NCI-H460 (cell line): ENCODE measurements at regions not wholly inside any gene's neighbourhood (a gene's known extent, or its start where the extent isn't known, plus 50 kb on each side); places are given as distances from the start of the nearest gene placed in this dataset.
"Not testable (repeated sequence)": the region's sequence is repeated elsewhere in the genome, so short reads cannot be mapped to it uniquely, and the experiment has no call there.

Experiments
- DNase-seq: peaks from one replicate; pipeline ENCODE4 v3.0.0-alpha.2; 2016; ENCODE audit warnings: low read depth; ENCODE audit errors: extremely low read depth

DNA sequence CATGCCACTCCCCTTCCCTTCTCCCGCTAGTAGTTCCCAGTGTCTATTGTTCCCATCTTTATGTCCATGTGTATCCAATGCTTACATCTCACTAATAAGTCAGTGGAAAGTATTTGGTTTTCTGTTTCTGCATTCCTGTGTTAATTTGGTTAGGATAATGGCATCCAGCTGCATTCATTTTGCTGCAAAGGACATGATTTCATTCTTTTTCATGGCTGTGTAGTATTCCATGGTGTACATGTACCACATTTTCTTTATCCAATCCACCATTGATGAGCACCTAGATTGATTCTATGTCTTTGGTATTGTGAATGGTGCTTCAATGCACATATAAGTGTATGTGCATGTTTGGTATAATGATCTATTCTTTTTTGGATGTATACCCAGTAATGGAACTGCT, 502.5 kb upstream of the MAP2 start:
- DNase-seq, result not testable (repeated sequence)

DNA sequence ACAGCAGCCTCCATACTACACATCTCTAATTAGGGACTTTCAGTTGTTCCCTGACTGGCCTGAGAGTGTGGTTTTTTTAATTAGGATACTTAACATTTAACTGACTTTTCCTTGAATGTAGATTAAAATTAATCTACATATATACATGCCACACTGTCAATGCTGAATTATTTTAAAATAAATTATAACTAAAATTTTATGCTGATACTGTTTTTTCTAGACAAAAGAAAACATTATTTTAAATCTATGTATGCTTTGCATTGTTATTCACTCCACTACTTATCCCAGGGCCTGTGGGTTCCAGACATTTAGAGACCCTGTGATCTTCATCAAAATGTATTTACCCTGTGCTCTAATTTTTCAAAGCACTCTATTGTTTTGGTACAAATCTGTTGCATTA, 496.0 kb upstream of the MAP2 start:
- no peak for DNase-seq

DNA sequence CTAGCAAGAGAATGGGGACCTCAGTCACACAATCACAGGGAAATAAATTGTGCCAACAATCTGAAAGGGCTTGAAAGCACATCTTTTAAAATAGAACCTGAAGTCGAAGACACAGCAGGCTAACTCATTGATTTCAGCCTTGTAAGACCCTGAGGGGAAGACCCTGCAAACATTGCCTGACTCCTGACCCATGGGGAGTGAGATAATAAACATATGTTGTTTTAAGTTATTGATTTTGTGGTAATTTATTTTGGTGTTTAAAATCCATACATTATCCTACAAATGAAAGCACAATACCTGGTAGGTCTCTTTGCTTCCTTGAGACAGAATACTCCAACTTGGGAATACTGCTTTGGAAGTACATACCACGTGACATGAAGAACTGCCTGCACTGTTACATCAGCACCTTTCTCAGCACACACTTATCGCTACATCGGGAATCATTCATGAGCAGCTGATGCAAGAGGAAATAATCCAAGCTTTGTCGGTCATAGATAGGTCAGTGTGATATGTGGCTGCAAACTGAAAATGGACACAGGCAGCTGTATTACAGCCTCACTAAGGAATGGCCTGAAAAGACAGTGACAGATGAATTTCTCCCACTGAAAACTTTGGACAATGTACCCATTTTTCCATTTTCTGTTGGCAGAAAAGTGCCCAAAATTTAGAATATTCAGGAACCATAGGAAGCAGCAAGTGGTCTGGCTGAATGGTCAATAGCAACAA, 494.5 kb upstream of the MAP2 start:
- peak; percentile 68 for DNase-seq

DNA sequence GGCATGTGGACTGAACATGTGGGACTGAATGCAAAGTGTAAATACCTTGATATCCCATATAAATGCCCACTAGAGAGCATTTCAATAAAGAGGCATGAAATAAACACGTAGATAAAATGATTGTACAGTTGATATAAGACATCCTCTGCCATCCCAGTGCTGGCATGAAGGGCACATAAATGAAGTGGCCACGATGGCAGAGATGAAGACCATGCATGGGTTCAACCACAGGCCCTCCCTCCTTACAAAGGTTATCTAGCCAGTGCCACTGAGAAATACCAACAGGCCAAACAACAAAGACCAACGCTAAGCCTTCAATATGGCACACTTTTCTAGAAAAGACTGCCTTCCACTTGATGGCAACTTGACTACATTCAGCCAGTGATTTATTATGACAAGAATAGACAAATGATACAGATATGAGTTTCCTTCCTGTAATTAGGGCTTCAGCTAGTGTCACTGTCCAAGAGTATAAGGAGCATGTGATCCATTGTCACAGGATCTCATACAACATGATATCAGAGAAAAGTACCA, 493.9 kb upstream of the MAP2 start:
- no peak for DNase-seq

DNA sequence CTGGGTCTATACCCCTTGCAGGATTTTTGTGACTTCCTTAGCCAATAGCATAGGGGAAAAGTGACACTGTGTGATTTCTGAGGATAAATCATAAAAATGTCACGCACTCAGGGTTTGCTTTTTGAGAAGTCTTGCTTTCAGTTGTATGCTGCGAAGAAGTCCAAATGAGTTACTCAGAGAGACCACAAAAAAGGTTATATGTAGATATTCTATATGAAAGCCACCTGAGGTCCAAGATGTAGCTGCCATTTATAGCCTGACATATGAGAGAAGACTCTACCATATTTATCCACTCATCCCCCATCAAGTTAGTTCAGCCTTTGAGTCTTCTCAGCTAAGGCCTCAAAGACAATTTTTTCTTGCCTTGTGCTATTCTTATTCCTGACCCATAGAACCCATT, 488.3 kb upstream of the MAP2 start:
- no peak for DNase-seq

DNA sequence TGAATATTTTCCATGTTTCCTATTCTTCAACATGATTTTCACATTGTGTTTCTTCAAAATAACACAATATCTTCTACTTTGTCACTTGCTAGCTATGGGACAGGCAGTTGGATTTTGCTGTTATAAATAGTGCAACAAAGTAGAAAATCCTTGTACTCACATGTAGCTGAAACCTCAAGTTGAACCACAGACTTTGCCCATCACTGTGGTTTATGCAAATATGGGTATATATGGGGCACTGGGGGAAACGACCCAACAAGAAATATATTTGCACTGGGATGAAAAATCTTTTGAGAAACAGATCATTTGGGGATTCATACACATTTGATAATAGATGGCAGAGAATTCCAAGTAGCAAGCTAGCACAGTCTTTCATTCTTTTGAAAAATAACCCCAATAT, 486.3 kb upstream of the MAP2 start:
- no peak for DNase-seq

DNA sequence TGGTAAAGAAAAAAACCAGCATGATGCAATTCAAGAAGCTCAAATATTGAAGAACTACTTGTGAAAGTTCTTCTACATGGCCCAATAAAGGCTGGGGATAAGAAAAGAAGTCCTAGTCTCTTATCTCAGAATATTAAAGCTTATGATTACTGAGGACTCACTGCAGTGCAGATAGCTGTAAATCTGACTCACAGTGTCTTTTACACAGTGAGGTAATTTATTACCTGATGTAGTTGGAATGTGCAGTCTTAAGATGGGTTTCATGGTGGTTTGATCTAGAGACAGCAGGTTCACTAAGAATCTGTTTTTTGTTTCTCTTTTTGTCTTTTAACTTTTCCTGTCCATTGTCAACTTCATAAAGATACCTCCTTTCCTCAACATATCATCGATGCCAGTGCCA, 484.0 kb upstream of the MAP2 start:
- DNase-seq, result no peak

DNA sequence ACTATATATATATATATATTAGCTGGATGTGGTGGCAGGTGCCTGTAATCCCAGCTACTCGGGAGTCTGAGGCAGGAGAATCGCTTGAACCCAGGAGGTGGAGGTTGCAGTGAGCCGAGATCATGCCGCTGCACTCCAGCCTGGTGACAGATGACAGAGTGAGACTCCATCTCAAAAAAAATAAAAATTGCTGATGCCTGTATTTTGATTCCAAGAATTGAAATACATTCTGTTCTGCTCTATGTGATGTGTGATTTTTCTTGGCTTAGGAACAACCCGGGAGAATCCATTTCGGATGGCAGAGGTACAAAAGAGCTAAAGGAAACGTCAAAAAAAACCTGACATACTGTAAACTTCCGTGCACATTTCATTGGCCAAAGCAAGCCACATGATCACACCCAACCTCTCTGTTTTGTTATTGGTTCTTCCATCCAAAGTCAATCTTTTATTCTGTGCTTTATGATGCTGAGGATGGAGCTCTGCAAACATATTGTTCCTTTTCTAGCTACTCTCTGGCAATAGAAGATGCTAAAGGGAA, 478.1 kb upstream of the MAP2 start:
- no peak for DNase-seq

DNA sequence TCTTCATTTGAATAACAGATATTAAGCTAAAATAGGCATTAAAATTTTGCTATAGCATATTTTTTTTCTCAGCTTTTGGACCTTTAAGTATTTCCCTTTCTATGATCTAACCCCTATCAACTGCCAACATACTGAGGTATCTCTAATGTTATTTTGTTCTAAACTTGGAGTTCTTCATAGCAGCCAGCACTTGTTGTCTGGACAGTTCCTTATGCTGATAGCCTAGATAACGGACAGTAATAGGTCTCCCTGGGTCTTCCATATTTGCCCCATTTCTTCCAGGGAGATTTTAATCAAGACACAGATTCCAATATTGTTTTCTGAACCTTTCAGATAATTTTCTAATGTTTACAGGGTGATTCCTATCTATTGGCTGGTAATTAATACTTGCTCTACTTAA, 475.8 kb upstream of the MAP2 start:
- DNase-seq, result no peak

DNA sequence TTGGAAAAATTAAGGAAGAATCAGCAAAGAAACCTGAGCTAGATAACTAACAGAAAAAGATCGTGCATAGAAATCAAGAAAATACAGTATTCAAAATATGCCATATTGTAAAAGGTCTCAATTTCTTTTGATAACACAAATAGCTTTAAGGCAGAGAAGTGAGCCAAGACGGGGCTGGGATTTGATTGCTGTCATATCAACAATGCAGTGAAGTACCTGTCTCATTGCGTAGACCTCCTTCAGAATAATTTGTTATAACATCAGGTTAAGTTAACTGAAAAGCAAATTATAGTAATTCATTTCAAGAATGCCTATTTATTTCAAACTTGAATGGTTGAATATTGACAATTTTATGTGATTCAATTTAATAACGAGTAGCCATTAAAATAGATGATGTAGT, 453.8 kb upstream of the MAP2 start:
- no peak for DNase-seq

DNA sequence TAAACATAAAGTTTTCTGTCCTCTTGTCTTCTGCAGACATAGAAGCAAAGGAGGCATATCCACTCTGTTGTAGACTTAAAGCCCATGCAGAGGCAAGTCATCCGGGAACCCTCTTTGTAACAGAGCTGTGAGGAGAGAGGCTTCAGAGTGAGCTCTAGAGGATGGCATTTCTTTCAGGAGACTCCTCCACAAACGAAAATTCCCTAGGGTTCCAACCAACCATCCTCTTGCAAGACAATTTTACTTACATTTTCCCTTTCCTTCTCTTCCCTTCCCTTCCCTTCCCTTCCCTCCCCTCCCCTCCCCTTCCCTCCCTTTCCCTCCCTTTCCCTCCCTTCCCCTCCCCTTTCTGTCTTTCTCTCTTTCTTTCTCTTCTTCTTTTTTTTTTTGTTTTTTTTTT, 446.3 kb upstream of the MAP2 start:
- no peak for DNase-seq

DNA sequence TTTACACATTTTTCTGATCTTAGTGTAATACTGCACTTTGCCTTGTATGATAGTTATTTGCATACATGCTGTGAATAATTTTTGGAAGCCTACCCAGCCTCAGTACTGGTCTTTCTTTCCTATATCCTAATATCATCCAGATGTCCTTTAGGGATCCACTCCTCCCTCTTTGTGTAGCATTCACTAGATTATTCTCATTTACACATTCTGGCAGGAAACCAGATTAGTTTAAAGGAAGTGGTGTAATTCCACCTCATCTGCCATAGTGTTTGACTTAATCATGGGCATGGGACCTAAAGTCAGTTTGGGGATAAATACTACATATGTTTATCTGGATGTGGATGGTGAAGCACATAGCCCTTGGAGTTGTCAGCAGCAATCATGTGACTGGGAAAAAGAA, 444.9 kb upstream of the MAP2 start:
- DNase-seq, result no peak

DNA sequence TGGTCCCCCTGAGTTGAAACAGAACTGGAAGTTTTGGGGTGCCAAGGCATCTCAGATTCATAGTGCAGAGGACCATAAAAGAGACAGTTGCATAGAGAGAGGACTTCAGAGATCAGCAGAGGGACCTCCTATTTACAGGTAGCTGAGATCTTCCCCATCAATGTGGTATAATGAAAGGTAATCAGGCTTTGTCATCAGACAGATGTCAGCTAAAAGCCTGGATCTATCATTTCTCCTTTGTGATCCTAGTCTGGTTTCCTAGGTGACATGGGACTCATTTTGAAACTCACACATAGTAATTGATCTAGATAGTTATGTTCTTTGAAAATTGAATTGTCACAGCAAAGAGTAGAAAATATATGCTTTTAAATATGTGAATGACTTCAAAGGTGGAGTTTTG, 443.5 kb upstream of the MAP2 start:
- no peak for DNase-seq

DNA sequence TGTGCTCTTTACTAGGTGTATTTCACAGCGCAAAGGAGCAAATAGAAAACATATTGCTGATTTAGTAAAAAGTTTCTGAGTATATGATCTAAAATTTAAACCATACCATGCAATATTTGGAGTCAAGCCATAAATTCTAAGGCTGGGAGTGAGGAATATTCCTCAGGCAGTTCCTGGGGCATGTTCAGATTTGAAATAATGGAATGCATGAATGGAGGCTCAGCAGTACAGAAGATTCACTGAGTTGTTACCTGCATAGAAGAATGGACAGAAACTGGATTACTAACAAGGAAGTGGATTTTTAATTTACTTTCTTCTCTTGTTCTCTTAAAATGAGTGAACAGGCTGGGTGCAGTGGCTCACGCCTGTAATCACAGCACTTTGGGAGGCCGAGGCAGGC, 441.0 kb upstream of the MAP2 start:
- DNase-seq, result no peak

DNA sequence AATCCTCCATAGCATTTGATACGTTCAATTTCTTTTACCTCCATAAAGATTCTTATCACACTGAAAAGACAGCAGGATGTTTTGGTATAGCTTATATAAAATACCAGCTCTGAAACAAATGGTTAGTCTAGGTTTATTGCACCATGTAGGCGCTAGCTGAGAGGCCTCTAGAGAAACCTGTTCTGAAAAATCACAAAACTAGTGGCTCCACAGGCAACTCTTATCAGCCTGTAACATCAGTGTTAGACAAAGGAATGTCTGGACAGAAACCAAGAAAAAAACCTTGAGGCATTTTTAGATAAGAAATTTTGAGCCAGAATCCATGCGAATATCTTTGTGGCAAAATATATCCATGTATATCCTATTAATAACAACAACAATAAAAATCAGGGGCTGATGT, 440.4 kb upstream of the MAP2 start:
- no peak for DNase-seq

DNA sequence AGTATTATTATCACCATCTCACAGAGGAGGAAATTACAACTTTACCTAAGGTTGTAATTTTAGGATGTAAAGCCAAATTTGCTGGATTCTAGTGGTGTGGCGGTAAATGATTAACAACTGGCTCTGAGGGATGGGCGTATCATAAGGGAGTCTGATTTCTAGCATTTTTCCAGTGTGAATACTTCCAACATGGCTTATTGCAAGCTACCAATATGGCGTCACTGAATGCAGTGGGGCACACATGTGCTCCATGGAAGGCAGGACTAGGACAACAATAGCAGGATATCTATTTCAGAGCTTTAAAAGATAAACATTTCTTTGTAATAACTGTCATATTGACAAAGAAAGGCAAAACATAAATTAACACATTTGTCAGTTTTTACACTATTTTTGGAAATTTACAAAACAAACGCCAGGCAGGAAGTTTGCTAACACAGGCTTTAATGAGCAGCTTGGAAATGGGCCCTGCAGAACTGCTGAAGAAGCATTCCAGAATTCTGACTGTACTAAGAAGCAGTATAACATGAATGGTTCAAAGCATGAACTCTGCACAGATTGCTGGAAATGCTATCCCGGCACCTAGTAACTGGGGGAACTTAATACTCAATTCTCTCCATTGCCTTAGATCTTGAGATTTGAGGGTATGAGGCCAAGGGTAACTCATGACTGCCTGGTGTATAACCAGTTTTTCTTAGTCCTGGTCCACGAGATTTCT, 439.3 kb upstream of the MAP2 start:
- no peak for DNase-seq

DNA sequence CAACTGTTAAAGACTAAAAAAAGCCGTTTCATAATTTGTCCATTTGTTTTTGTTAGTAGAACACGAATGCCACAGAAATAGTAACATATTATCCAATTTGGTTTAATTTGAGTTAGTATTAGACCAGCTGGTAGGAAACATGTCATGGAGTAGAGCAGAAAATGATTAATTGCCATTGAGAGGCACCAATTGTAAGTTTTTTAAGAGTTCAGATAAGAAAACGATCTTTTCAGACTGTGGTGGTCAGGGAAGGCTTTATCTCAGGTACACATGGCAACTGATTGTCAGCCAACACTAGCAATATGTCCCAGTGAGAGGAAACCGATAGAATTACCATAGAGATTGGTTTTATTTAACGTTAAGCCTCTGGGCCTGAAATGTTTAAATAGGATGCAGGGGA, 438.2 kb upstream of the MAP2 start:
- DNase-seq, result no peak

DNA sequence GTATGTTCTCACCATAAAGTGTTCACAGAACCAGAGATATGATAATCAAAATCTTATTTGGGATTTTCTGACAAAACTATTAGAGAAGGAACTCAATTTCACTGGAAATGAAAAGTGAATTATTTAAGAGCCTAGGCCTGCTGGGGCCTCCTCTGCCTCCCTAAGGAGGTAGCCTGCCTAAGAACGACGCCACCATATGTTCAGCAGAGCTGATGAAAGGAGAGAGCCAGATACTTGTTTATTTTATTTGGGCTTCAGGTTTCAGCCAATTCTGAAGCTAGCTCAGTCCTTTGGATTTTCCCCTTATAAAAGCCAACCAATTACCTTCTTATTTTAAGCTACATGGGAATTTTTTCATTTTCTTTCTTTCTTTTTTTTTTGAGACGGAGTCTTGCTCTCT, 433.1 kb upstream of the MAP2 start:
- no peak for DNase-seq

DNA sequence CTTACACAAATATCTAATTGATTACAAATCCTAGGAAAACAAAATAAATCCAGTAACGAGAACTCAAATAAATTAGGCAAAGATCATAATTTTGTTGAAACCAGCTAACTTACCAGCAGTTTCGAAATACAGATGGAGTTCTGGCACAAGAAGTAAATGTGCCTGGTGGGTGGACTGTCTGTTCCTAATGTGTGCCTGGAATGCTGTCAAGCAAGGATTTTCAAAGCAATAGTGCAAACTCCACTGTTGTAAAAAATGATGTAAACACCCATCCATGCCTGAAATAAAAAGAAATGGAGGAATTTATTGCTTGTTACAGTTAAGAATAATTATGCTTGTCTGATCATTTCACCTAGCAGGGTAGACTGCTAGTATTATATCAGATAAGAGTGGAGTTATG, 423.9 kb upstream of the MAP2 start:
- DNase-seq, result no peak

DNA sequence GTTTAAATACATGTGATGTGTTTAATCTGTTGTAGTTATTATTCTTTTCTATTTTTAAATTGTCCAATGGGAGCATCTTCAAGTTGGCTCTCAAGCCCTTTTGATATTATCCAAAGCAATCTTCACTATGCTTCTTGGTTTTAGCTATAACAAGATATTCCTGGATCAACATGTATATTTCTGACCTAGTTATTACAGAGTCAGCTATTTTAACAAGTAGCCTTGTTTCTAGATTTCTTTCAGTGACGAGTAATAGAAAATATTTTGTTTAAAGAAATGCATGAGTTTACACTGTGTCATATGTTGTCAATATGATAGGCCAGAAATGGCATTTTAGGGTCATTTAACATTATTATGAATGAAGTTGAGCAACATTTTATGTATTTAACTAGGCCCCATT, 421.8 kb upstream of the MAP2 start:
- no peak for DNase-seq

DNA sequence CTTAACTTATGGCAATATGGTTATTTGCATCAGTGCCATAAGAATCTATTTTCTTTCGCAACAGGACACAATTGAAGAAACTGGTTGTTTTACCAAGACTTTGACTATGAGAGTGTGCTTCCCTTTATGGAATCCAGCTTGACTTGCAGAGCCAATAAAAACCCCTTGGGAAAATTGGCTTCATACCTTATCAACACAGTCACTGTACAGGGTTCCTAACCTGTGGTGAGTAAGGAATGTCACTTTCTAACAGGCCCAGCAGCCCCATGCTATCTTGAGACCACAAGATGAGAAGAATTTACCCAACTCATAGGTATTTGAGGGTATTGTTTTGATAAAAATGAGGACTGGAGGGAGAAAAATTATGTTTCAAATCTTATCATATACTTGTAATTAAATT, 418.5 kb upstream of the MAP2 start:
- DNase-seq, result no peak

DNA sequence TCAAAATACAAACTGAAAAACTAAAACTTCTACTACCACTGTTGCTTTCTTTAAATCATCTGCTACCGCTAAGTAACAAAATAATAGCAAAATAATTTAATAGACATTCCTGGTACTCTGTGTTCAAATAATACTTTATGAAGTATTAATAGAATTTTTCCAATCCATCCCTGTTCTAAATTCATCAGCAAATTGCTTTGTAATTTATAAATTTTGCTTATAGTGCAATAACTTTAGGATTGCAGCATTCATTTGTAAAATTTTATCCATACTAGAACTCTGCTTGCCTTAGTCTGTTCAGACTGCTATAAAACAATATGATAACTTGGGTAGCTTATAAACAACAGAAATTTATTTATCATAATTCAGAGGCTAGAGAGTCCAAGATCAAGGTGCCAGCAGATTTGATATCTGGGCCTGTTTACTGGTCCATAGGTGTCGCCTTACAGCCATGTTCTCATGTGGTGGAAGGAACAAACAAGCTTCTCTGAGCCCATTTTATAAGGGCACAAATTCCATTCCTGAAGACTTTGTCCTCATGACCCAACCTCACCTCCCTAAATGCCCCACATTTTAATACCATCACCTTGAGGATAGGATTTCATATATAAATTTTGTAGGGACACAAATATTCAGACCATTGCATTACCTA, 415.1 kb upstream of the MAP2 start:
- DNase-seq, result no peak
